ENCODE measurements at regions not wholly inside any gene's neighbourhood (a gene's known extent, or its start where the extent isn't known, plus 50 kb on each side); places are given as distances from the start of the nearest gene placed in this dataset.

DNA sequence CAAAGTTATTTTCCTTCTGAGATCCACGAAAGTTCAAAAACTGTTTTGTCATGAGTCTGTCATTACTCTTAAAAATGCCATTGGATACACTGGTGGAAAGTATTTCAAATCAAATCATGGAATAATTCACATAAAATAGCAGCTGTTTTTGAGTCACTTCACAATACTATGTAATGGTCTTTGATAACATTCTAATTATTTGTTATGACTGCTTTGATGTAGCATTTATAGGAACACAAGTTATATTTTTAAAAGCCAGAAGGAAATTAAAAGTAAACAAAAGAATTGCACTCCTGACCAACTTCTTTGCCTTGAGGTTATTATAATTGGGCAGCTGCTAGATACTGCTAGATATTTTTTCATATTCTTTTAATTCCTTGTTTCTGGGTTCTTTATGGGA, 473.2 kb downstream of the CCER1 start:
- TF ChIP-seq POLR2AphosphoS5 (IDR thresholded peaks at IDR 0.05) (no peak), CTCF (IDR thresholded peaks at IDR 0.05; ENCODE audit: poor library complexity, severe bottlenecking) (no peak), EP300 (conservative IDR thresholded peaks at IDR 0.05; ENCODE audit: poor library complexity, severe bottlenecking) (no peak), EZH2 (IDR thresholded peaks at IDR 0.05; ENCODE audit: borderline replicate concordance, insufficient read depth, low read length, poor library complexity, severe bottlenecking) (no peak), REST (IDR thresholded peaks at IDR 0.05; ENCODE audit: borderline replicate concordance) (no peak), MXI1 (conservative IDR thresholded peaks at IDR 0.05; ENCODE audit: poor library complexity, severe bottlenecking) (no peak), RAD21 (conservative IDR thresholded peaks at IDR 0.05) (no peak), TAF1 (IDR thresholded peaks at IDR 0.05; ENCODE audit: low read depth) (no peak), SMC3 (conservative IDR thresholded peaks at IDR 0.05; ENCODE audit: poor library complexity) (no peak)

All from neural cell (in vitro differentiated cells).